GF-D8 (cell line): ENCODE measurements at regions not wholly inside any gene's neighbourhood (a gene's known extent, or its start where the extent isn't known, plus 50 kb on each side); places are given as distances from the start of the nearest gene placed in this dataset.

ENCODE experiments used
- DNase-seq: peaks from one replicate; lab custom pipeline; 2025; lab: John Stamatoyannopoulos, UW

- no peak for DNase-seq
Measured at GRCh38 chr13:76795701-76796695, 90.2 kb downstream of the KCTD12 start.

- DNase-seq = no peak
Measured at GRCh38 chr13:76792731-76793347, 93.4 kb downstream of the KCTD12 start.

- no peak for DNase-seq
Measured at GRCh38 chr13:76790980-76791819, 95.0 kb downstream of the KCTD12 start.

GRCh38 chr13:76790526-76790925 is 95.7 kb downstream of the KCTD12 start:
- DNase-seq = no peak

GRCh38 chr13:76783798-76784197 is 102.4 kb downstream of the KCTD12 start:
- no peak for DNase-seq

- no peak for DNase-seq
Measured at GRCh38 chr13:76778853-76779252, 107.4 kb downstream of the KCTD12 start.

GRCh38 chr13:76777096-76777495 is 109.1 kb downstream of the KCTD12 start:
- no peak for DNase-seq

GRCh38 chr13:76775088-76775740 is 111.0 kb downstream of the KCTD12 start:
- no peak for DNase-seq

- no peak for DNase-seq
Measured at GRCh38 chr13:76773448-76774094, 112.6 kb downstream of the KCTD12 start.

GRCh38 chr13:76772241-76772640 is 114.0 kb downstream of the KCTD12 start:
- no peak for DNase-seq

GRCh38 chr13:76769271-76769791 is 116.9 kb downstream of the KCTD12 start:
- DNase-seq = no peak

- no peak for DNase-seq
Measured at GRCh38 chr13:76768384-76768783, 117.8 kb downstream of the KCTD12 start.

GRCh38 chr13:76764916-76765315 is 121.3 kb downstream of the KCTD12 start:
- DNase-seq = no peak

- DNase-seq = no peak
Measured at GRCh38 chr13:76764429-76764828, 121.8 kb downstream of the KCTD12 start.

- no peak for DNase-seq
Measured at GRCh38 chr13:76762721-76763120, 123.5 kb downstream of the KCTD12 start.

GRCh38 chr13:76759877-76760276 is 126.3 kb downstream of the KCTD12 start:
- no peak for DNase-seq

- DNase-seq = no peak
Measured at GRCh38 chr13:76758738-76759137, 127.5 kb downstream of the KCTD12 start.

GRCh38 chr13:76758257-76758656 is 127.9 kb downstream of the KCTD12 start:
- no peak for DNase-seq

- no peak for DNase-seq
Measured at GRCh38 chr13:76756451-76756850, 129.8 kb downstream of the KCTD12 start.

GRCh38 chr13:76754414-76754813 is 131.8 kb downstream of the KCTD12 start:
- no peak for DNase-seq

GRCh38 chr13:76751278-76751677 is 134.9 kb downstream of the KCTD12 start:
- DNase-seq = no peak
